GF-D8 (cell line): ENCODE measurements at regions not wholly inside any gene's neighbourhood (a gene's known extent, or its start where the extent isn't known, plus 50 kb on each side); places are given as distances from the start of the nearest gene placed in this dataset.
"Not testable (repeated sequence)": the region's sequence is repeated elsewhere in the genome, so short reads cannot be mapped to it uniquely, and the experiment has no call there.

Experiments used
- DNase-seq: peaks from one replicate; lab custom pipeline; 2025; lab: John Stamatoyannopoulos, UW

GRCh38 chr11:15660496-15660895 is 545.8 kb downstream of the INSC start:
- DNase-seq, result no peak

DNA sequence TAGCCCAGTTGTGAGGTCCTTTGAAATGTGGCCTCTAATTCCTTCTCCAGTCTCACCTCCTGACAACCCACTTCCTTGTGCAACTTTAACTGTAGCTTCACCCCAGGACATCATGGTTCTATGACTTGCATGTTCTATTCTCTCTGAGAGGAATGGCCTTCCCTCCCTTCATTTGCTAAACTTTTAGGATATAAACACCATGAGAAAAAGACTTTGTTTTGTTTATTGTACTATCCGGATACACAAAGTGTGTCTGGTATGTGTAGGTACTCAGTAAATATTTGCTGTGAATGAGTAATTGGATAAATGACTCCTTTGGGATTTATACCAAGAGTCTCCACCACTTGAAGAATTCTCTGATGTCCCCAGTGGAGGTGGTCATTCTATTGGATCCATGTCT is 547.6 kb downstream of the INSC start:
- no peak for DNase-seq

DNA sequence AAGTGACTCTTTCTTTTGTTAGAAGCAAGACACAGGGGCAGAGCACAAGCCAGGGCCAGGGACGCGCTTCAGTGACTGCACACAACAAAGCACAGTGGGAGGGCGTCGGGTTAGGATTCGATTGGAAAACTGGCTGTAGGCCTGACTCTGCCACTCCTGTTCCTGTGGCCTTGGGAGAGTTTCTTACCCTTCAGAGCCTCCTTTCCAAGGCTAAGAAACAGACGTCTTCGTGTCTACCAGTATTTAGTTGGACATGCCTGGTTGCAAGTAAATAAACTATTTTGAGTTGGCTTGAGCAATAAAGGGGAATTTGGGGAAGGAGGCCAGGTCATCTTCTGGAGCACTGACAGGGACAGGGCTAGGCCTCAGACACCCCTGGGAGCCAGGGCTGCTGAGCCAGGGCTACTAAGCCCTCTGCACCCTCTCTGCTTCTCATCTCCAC is 549.1 kb downstream of the INSC start:
- DNase-seq, result no peak

DNA sequence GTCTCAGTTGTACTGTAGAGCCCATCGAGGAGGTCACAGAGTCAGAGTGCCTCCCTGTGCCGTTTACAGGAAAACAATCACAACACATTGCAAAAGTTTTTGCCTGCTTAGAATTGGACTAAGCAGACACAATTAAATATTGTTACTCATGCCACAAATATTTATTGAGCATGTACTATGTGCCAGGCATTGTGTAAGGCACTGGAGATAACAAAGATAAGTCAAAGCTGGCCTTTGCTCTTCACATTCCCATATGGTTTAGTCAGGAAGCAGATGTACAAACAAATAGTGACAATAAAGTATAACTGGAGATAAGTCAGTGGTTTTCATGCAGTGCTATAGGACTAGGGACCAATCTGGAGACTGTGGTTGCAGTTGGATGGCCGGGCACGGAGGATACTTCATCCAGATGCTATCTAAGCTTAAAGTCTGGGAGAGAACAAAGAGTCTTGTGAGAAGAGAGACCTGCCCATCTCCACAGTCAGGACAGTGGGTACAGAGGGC is 550.7 kb downstream of the INSC start:
- no peak for DNase-seq

DNA sequence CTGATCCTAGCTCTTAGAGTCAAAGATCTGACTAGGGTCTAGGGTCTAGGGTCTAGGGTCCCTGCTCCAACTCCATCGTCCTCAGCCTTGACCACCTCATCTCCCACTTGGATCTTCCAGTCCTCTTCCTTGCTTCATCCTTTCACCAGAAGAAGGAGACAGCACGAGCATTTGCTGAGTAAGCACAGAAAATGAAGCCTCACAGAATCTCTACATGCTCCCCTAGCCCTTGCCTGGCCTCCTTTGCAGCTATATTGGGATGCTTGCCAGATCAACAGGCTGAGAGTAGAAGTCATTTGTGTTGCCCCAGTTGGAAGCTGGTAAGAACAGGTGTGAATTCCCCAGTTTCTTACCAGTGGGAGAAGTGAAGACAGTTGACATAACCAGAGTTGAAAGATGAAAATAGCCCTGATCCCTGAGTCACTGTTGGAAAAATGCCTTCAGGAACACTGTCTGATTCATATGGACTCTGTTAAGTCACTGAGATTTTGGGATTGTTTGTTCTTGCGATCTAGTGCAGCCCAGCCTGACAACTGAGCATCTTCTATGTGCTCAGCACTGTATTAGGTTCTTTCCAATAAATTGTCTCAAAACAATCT is 552.5 kb downstream of the INSC start:
- DNase-seq, result no peak

GRCh38 chr11:15668718-15669117 is 554.0 kb downstream of the INSC start:
- no peak for DNase-seq

DNA sequence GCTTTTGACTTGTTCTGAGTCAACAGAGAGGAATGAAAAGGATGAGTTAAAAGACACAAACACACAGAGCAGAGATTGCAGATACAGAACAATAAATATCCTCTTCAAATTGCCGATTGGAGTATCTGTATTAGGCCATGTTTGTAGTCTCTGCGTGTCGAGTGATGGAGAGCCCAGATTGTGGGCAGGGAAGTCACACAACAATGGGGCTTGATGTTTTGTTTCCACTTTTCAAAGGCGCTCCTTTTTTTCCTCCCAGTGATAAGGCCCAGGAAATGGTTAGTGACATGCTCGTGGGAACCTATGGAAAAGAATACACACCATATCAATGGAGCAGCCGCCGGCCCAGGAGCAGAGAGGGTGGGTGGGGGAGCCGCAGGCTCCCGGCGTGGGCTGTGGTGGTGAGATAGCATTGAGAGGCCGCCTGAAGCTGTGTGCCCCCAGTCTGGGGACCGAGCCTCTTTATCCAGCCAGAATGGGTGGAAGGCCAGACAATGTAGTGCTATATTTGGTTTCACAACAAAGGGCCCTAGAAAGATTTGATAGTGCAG is 555.9 kb downstream of the INSC start:
- DNase-seq, result no peak

- no peak for DNase-seq
Observed at GRCh38 chr11:15671216-15671615, 556.5 kb downstream of the INSC start.

GRCh38 chr11:15672825-15673224 is 558.1 kb downstream of the INSC start:
- no peak for DNase-seq

GRCh38 chr11:15673408-15673831 is 558.7 kb downstream of the INSC start:
- DNase-seq, result no peak

GRCh38 chr11:15674756-15675155 is 560.0 kb downstream of the INSC start:
- no peak for DNase-seq

- DNase-seq, result no peak
Observed at GRCh38 chr11:15675683-15676082, 561.0 kb downstream of the INSC start.

GRCh38 chr11:15677181-15677580 is 562.5 kb downstream of the INSC start:
- no peak for DNase-seq

GRCh38 chr11:15683528-15683927 is 568.8 kb downstream of the INSC start:
- DNase-seq, result no peak

GRCh38 chr11:15685306-15685705 is 570.6 kb downstream of the INSC start:
- no peak for DNase-seq

DNA sequence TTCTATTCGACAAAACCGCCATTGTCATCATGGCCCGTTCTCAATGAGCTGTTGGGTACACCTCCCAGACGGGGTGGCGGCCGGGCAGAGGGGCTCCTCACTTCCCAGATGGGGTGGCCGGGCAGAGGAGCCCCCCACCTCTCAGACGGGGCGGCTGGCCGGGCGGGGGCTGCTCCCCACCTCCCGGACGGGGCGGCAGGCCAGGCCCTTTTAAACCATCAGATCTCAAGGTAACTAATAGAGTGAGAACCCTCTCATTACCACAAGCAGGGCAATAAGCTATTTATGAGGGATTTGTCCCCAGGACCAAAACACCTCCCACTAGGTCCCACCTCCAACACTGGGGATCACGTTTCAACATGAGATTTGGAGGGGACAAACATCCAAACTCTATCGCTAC is 571.5 kb downstream of the INSC start:
- DNase-seq, result not testable (repeated sequence)

DNA sequence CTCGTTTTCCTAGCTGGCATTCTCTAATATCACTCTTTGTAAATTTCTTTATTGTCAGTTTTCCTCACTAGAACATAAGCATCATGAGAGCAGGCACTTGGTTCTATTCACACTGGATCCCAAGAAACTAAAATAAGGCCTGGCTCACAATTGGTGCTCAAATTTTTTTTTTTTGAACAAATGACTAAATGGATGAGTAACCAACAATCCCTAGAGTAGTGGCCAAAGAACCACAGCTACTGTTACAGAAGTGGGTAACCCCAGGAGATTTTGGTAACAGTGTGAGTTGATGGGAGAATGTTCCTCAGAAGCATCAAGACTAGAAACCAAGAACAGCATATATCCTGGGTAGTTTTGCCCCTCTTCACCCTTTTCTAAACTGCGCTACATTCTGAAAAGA is 572.6 kb downstream of the INSC start:
- no peak for DNase-seq

DNA sequence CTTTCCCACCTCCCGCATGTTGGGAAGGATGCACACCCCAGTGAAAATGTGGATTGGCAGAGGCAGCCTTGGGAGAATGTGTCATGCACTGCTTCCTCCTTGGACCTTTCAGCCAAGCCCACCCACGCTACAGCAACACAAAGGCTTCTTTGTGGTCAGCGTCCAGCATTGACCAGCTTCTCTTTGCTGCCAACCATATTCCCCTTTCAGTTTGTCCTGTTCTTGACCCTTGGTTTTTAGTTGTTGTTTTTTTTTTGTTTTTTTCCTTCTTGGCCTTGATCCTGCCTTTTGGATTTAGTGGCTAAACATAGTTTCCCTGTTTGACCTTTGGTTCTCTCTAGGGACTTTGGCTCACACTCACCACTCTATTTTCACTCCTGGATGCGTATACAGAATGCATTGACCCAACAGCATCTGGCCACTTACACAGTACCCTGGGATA is 573.6 kb downstream of the INSC start:
- no peak for DNase-seq

DNA sequence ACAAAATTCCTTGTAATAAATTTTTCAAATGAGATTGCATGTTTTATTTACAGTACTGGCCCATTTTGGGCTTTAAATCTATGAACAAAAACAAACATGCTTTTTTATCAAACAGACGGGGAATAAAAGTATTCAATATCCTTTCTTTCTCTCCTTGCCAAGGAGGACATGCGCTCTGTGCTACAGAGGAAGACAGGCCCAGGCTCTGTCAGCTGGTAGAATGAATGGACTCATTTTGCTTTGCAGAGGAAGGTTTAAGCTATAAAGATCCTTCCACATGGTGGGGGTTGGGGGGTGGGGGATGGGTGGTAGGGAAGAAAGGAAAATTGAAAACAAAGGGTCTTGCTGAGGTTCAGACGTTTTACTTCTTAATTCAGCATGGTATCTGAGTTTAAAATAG is 575.6 kb downstream of the INSC start:
- DNase-seq, result no peak

GRCh38 chr11:15692739-15693138 is 578.0 kb downstream of the INSC start:
- no peak for DNase-seq

- no peak for DNase-seq
Observed at GRCh38 chr11:15695096-15695721, 580.5 kb downstream of the INSC start.

- no peak for DNase-seq
Observed at GRCh38 chr11:15696069-15696468, 581.3 kb downstream of the INSC start.

DNA sequence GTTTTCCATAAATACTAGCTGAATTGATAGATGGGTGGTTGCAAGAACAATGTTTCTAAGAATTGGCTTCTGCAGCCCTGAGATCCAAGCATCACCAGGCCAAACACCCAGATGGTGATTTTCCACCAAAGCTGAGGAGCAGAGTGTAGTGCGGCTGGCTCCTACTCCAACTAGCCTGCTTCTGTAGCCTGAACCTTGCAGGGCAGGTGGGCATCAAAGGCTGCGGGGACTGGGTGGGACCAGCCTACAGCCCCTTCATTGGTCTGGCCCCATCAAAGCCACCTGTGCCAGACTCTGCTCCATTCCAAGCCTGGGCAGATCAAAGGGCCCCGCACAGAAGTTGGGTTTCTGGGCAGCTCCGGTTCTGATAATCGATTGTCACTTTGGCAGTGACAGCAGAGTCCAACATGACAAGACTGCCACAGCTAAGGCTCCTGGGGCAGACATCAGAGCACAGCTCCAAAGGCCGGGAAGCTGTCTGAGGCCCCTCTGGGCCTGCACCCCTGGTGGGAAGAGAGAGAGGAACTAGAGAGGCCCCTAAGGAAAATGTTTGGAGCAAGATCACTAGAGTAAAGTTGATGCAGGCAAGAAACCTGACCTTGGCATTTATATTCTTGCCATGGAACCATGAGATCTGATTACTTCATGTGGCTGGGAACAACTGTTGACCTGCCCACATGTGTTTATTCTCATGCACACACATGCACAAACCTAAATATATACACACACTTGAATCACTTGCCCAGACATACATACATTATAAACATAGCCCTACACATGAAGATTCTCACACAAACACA is 582.9 kb downstream of the INSC start:
- DNase-seq, result no peak
